ENCODE measurements at regions not wholly inside any gene's neighbourhood (a gene's known extent, or its start where the extent isn't known, plus 50 kb on each side); places are given as distances from the start of the nearest gene placed in this dataset.
"Not testable (repeated sequence)": the region's sequence is repeated elsewhere in the genome, so short reads cannot be mapped to it uniquely, and the experiment has no call there.

DNA sequence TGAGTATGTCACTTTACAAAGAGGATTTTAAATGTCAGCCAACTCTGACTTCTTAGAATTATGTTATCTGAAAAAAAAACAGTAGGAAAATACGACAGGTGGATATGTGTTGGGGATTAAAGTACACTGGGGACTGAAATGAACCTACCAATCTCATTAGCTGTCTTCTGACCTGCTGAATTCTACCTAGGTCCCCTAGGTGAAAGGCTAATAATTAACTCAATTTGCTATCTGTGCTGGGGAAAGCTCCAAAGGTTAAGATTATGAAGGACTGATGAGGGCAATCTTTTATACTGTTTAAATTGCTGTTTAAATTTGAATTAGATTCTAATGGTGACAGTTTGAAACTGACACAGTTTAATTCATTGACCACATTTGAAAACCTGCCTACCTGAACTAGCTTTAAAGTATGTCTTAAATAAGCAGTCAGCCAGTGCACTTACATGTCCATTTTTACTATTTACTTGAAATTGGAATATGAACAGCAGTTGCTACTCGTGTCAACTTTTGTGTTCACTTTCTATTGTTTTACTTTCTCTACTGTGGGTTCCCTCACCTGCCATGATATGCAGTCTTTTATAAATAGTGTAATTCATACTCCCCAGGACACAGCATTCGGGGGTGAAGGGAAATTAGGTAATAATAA lies 977.3 kb downstream of the C4orf33 start:
- DNase-seq (ENCODE audit: low read depth), result no peak

- DNase-seq (ENCODE audit: low read depth), result no peak
Measured at GRCh38 chr4:130074096-130074495, 978.1 kb downstream of the C4orf33 start.

- peak; percentile 10 for DNase-seq (ENCODE audit: low read depth)
Measured at GRCh38 chr4:130077275-130077674, 981.3 kb downstream of the C4orf33 start.

DNA sequence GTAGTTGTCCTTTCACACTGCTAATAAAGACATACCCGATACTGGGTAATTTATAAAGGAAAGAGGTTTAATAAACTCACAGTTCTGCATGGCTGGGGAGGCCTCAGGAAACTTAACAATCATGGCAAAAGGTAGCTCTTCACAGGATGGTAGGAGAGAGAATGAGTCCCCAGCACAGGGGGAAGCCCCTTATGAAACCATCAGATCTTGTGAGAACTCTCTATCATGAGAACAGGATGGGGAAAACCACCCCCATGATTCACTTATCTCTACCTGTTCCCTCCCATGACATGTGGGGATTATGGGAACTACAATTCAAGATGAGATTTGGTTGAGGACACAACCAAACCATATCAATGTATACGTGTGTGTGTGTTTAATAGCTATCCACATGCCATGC lies 983.1 kb downstream of the C4orf33 start:
- not testable (repeated sequence) for DNase-seq (ENCODE audit: low read depth)

DNA sequence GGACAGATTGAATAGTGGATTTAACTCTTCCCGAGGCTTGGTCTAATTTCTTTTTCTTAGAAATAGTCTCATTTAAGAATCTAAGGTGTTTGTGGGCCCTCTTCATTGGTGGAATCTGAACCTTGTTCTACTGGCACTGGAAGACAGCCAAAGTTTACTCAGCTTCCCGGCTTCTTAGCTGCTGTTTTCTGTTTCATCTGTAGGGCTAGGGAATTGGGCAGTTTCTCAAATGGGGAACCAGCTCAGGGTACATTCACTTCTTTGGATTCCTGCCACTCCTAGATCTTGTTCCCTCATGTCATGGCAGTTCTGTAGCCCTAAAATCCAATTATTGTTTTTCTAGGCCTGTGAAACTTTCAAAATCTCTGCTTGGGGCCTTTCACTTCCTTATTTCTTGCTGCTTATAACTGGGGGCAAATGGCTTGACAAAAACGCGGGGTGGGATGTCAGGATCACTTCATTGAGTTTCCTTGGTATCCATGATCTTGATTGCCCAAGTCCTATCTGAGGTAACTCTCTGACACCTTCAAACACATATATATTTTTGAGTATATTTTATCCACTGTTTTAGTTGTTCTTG lies 985.0 kb downstream of the C4orf33 start:
- no peak for DNase-seq (ENCODE audit: low read depth)

- no peak for DNase-seq (ENCODE audit: low read depth)
Measured at GRCh38 chr4:130090427-130090826, 994.5 kb downstream of the C4orf33 start.

- no peak for DNase-seq (ENCODE audit: low read depth)
Measured at GRCh38 chr4:130092187-130093015, 996.4 kb downstream of the C4orf33 start.

DNA sequence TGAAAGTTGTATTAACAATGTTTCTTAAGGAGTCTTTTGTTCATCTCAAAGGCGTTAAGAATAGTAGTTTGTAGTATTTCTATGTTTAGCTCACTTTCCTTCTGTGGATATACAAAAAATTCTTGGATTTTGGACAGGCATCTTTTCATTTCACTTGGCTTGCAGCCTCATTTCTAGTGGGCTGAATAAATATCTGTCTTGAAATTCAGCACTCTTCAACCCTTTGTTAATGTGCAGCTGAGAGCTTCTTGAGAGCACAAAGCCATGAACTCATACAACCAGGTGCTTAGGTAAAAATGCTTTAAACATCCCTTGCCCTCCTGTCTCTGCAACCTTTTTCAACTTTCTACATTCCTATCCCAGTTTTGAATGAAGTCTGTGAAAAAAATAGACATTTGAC lies 1003.2 kb downstream of the C4orf33 start:
- no peak for DNase-seq (ENCODE audit: low read depth)

- DNase-seq (ENCODE audit: low read depth), result no peak
Measured at GRCh38 chr4:130110189-130110588, 1014.2 kb downstream of the C4orf33 start.

- no peak for DNase-seq (ENCODE audit: low read depth)
Measured at GRCh38 chr4:130110770-130111169, 1014.8 kb downstream of the C4orf33 start.

GRCh38 chr4:130124066-130124465 lies 1028.1 kb downstream of the C4orf33 start:
- DNase-seq (ENCODE audit: low read depth), result no peak

- no peak for DNase-seq (ENCODE audit: low read depth)
Measured at GRCh38 chr4:130125467-130125866, 1029.5 kb downstream of the C4orf33 start.

DNA sequence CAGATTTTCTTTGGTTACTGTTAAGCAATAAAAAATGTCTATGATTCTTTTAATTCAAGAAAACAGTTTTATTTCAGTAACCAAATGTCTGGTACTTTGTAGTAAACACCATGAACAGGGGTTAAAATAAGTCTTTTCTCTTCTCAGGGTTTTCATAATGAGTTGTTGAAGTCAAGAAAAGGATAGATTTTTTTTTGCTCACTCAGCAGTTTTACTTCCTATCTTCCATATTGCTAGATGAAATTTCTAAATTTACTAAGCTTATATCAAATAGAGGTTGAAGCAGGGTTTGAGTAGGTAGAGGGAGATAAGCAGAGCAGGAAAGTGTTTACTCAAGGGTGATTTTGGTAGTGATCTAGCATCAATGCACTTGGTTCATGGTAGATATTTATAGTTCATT lies 1031.3 kb downstream of the C4orf33 start:
- DNase-seq (ENCODE audit: low read depth), result no peak

DNA sequence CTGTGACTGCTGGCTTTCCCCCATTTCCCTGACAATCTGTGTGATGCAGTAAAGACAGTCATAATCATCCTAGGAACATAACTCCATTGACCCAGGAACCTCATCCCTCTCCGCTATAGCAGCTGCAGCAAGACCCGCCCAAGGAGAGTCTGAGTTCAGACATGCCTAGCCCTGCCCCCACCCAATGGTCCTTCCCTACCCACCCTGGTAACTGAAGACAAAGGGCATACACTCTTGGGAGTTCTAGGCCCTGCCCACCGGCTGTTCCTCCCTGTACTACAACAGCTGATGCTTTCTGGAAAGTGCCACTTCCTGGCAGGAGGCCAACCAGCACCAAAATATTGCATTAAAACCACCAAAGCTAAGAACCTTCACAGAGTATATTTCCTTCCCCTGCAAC lies 1035.6 kb downstream of the C4orf33 start:
- DNase-seq (ENCODE audit: low read depth), result no peak

DNA sequence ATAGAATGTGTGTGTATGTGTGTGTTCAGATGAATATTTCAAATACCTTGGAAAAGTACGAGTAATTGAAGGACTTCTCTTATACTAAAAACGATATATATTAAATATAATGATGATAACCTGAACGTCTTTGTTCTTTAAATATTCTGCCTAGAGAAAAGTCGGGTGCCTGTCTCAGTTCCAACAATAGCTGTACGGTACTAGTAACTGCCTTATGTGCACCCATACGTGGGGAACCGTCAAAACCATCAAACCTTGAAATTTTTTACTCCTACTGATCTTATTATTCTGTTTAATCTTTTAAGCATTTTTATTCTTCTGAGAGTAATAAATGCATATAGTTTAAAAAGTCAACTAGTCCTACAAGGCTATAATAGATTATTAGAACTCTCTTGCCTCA lies 1045.7 kb downstream of the C4orf33 start:
- no peak for DNase-seq (ENCODE audit: low read depth)

GRCh38 chr4:130143656-130144055 lies 1047.7 kb downstream of the C4orf33 start:
- no peak for DNase-seq (ENCODE audit: low read depth)

DNA sequence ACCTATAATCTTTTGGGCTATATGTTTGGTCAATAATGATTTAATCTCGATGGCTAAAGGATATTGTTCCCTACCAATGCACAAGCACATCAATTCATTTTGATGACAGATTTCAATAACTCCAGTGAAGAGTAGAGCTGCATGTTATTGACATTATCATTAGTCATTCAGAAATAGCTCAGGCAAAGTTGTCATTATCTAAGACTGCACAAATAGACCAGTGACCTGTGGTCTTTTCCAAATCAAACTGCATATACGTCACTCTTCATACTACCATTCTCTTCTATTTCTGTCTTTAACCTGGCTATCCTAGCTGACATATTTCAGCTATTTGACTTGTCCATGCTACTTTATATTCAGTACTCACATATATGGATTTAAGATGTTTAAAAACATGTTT lies 1050.8 kb downstream of the C4orf33 start:
- no peak for DNase-seq (ENCODE audit: low read depth)

- DNase-seq (ENCODE audit: low read depth), result no peak
Measured at GRCh38 chr4:130147641-130148040, 1051.7 kb downstream of the C4orf33 start.

GRCh38 chr4:130154901-130155300 lies 1058.9 kb downstream of the C4orf33 start:
- DNase-seq (ENCODE audit: low read depth), result no peak

GRCh38 chr4:130163701-130164100 lies 1067.7 kb downstream of the C4orf33 start:
- DNase-seq (ENCODE audit: low read depth), result no peak

DNA sequence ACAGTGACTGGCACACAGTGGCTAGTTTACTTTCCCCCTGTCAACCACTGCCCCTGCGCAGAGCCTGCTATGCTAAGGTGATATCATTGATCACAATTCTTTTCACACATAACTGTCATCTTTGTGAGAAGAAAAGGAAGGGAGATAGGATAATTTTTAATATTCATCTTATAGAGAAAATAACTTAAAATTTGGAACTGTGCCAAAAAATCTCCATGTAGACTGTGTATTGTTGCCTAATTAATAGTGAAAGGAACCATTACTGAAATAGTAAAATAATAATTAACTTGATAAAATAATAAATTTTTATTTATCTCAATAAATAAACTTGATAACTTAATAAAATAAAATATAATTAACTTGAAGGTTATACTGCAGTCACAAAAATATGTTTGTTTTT lies 1069.4 kb downstream of the C4orf33 start:
- DNase-seq (ENCODE audit: low read depth), result no peak

GRCh38 chr4:130172156-130172555 lies 1076.2 kb downstream of the C4orf33 start:
- no peak for DNase-seq (ENCODE audit: low read depth)

- DNase-seq (ENCODE audit: low read depth), result no peak
Measured at GRCh38 chr4:130178106-130178505, 1082.2 kb downstream of the C4orf33 start.

Measured in GM04503 (cell line).